Left hindlimb (tissue), 1 donor: ENCODE measurements at regions not wholly inside any gene's neighbourhood (a gene's known extent, or its start where the extent isn't known, plus 50 kb on each side); places are given as distances from the start of the nearest gene placed in this dataset.

ENCODE experiments used
- DNase-seq: peaks from one replicate; pipeline ENCODE4 v3.0.0-alpha.2; 2018

DNA sequence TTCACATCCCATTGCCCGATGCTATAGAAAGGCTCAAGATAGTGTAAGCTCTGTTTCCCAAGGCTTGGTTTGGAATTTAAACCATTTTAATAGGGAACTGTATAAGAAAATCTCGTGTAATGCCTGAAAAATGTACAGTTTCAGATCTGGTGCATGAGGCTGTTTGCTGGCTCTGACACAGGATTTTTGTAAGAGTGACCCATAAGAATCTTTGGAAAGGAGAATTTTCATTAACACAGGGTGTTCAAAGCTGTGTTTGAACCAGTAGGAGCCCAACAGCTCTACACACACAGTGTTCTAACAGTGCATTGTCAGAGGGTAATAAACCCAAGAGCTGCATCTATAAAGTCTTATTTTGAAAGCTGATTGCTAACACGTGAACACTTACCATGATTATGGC is 293.5 kb downstream of the PRL start:
- no peak for DNase-seq

GRCh38 chr6:22006795-22007194 is 290.0 kb downstream of the PRL start:
- DNase-seq: no peak

- no peak for DNase-seq
Observed at GRCh38 chr6:22007469-22007868, 289.4 kb downstream of the PRL start.

- DNase-seq: no peak
Observed at GRCh38 chr6:22008248-22008836, 288.5 kb downstream of the PRL start.

GRCh38 chr6:22010102-22010501 is 286.7 kb downstream of the PRL start:
- DNase-seq: no peak

DNA sequence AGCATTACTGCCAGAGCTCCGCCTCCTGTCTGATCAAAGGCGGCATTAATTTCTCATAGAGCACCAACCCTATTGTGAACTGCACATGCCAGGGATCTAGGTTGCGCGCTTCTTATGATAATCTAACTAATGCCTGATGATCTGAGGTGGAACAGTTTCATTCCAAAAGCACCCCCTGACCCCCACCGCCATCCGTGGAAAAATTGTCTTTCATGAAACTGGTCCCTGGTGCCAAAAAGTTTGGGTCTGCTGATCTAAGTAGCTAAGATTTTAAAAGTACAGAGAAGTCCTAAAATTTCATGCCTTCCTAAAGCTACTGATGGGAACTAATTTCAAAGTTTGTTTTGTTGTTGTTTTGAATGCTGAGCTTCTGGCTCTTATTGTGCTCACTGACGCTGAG is 281.6 kb downstream of the PRL start:
- no peak for DNase-seq

DNA sequence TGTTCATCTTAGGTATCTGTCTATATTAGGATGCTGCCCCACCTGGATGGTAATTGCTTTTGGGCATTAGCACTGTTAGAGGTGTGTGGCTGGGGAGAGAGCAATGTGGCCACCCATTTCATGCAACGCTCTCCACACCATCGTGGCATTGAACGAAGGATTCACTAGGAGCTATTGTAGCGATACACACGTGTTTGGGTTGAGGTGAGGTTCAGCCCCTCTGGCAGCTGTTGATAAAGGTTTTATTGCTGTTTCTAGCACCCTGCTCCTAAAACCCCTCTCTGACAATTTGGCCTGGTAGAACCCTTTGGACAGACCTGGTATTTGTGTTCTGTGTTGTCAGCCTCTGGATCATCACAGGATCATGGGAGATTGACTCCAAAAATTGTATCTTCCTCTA is 280.9 kb downstream of the PRL start:
- no peak for DNase-seq

DNA sequence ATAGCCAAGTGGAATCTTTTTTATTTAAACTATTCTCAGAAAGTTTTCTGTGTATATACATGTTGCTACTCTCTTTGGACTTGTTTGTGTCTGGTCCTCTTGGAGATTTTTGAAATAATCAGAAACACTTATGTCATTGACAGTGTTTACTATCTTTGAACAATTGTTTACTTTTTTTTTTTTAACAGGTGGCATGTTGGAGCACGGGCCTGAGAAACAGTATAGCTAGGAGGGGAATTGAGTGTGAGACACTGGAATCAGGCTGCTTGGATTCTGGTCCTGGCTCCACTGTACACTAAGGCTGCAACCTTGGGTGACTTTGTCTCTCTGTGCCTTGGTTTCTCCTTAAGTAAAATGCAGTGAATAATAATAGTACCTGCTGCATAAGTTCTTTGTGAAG is 279.6 kb downstream of the PRL start:
- no peak for DNase-seq

DNA sequence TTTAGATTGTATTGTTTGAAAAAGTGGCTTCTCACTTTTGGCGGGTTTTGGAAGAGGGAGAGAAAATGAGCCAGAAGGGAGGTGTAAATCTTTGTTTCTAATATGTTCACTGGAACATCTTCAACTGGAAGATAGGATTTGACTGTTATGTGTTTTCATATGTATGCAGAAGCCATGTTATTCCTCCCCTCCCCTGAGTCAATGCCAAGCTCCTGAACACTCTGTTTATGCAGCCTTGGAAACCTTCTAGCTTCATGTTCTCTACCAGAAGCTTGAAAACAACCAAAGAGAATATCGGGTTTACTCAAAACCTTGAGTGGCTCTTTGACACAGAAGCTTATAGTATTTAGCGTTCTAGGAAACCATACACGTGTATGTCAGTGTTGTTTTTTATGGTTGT is 279.1 kb downstream of the PRL start:
- DNase-seq: peak; percentile 31

- no peak for DNase-seq
Observed at GRCh38 chr6:22019857-22020256, 277.0 kb downstream of the PRL start.

- DNase-seq: no peak
Observed at GRCh38 chr6:22020299-22021003, 276.4 kb downstream of the PRL start.

- no peak for DNase-seq
Observed at GRCh38 chr6:22021966-22022365, 274.9 kb downstream of the PRL start.

- no peak for DNase-seq
Observed at GRCh38 chr6:22023937-22024336, 272.9 kb downstream of the PRL start.

GRCh38 chr6:22024973-22025467 is 271.8 kb downstream of the PRL start:
- no peak for DNase-seq

DNA sequence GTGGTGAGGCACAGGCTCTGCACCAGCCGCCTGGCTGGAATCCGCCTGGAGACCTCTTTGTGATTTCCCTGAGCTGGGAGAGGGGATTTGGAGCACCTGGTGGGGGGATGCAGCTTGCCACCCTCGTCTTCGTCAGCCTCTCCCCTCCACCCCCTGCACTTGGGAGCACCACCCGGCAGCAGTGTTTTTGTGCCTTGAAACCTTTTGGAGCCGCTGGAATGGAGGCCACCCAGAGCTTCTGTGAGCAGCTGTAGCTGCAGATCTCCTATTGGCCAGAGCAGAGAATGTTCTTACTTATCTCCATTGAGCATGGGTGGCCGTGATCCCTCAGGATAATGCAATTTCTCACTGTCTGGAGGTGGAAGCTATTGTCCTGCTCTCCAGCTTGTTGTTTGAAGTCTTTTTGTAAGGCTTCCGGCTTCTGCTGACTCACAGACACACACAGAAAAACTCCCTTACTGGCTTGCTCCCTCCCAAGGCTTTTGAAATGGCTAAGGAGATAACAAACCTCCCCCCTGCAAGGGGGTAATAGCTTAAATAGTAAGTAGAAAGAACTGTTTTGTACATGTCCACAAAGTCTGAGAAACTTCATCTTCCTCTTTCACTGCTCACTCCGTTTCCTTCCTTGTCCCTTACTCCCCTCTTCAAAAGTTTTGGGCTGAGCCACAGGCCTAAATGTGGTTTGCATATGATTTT is 271.2 kb downstream of the PRL start:
- peak; percentile 38 for DNase-seq

DNA sequence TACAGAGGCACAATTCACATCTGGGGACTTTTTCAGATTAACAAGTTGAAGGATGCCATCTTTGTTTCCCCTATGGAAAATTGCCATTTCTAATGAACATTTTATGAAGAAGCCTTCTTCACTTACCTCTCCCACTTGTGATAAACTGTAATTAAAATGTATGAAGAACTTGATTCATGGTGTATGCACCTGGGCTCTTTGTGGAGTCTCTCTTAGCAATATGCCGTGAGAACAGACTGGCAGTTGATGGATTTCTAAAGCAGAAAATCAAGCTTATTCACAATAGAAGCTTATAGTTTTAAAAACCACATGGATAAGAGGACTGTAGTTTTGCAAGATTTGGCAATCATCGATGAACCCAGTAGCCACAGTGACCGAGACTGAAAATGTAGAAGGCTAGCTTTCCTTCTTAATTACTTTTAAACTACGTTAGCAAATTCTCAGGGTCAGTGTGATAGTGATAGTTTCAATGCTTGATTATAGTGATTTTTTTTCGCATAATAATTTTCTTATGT is 270.6 kb downstream of the PRL start:
- DNase-seq: no peak

DNA sequence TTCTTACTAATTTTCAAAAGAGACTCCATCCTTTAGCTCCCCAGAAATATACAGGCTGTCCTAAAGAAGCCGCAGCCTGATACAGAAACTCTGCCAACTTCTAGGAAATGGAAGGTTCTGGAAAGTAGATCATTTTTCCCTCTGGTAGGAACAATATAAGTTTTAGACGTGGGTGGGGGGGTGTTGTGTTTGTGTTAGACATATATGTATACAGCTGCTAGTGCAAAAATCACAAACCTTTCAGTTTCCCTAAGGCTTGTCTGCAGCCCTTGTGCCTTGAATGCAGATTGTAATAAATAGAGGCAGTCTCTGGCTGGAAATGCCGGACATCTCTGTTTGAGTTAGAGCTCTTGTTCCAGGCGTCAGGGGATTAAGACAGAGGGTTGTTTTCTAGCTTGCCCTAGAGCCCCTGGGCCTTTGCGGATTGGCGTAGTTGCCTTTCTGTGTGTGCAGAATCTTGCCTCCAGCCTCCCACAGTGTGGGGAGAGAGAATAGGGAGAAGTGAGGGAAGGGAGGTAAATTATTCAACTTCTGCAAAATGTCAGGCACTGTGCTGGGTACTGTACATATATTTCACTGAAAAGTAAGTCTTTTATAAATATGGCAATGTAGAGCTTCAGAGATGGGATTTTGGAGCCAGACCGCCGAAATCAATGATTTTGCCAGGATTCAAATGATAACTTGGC is 269.7 kb downstream of the PRL start:
- peak; percentile 29 for DNase-seq

DNA sequence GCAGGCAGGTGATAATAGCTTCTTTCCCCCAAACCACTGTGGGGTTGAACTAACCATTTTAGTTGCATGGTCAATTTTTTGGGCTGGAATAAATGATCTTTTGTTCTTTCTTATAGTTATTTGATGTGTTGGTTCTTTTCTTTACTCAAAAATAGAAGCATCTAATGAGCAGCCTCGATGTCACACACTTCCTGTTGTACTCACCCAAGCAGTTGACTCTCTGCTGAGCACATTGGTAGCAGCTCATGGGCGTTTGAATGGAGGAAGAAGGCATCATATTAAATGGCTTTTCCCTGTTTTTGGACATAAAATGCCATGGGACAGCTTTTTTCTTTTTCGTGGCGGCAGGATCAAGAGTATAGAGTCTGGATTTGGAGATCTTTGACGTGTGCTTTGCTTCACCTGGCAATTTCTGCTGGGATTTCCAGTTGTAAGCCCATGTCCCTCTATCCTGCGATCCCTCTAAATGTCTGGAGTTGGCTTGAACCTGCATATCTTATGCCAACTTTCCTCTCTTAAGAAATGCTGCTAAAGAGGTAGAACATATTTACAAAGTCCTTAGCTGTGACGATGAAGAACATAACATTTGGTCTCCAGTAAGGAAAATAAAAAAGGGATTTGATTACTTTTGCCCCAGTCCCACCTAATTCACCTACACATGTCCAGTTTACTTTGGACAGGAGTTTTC is 268.3 kb downstream of the PRL start:
- no peak for DNase-seq

- no peak for DNase-seq
Observed at GRCh38 chr6:22029171-22029570, 267.7 kb downstream of the PRL start.

GRCh38 chr6:22030730-22031619 is 265.9 kb downstream of the PRL start:
- DNase-seq: no peak

GRCh38 chr6:22035690-22036089 is 261.1 kb downstream of the PRL start:
- no peak for DNase-seq

GRCh38 chr6:22036275-22036674 is 260.6 kb downstream of the PRL start:
- no peak for DNase-seq
